Trophoblast cell (in vitro differentiated cells and primary cell): ENCODE measurements at regions not wholly inside any gene's neighbourhood (a gene's known extent, or its start where the extent isn't known, plus 50 kb on each side); places are given as distances from the start of the nearest gene placed in this dataset.

Source experiments
- DNase-seq, 2 donors: peaks; one replicate each; pipeline ENCODE4 v3.0.0-alpha.2; 2016
- H2AFZ ChIP-seq: 2 replicates; pipeline ENCODE4 v1.6.1; 2013; ENCODE audit warnings: low read length, moderate library complexity, mild to moderate bottlenecking; ENCODE audit not compliant: insufficient read depth, poor library complexity
- H2AK5ac ChIP-seq: 2 replicates; pipeline ENCODE4 v1.6.1; 2013; ENCODE audit warnings: mild to moderate bottlenecking, low read length
- H2BK120ac ChIP-seq: 2 replicates; pipeline ENCODE4 v1.6.1; 2013; ENCODE audit warnings: low read length, mild to moderate bottlenecking, moderate library complexity; ENCODE audit not compliant: insufficient read depth, poor library complexity
- H2BK12ac ChIP-seq: 2 replicates; pipeline ENCODE4 v1.6.1; 2013; ENCODE audit warnings: mild to moderate bottlenecking, low read length, moderate library complexity
- H2BK5ac ChIP-seq: 2 replicates; pipeline ENCODE4 v1.6.1; 2013; ENCODE audit warnings: low read length, low read depth, moderate library complexity, mild to moderate bottlenecking; ENCODE audit not compliant: poor library complexity
- H3K14ac ChIP-seq: 2 replicates; pipeline ENCODE4 v1.6.1; 2013; ENCODE audit warnings: mild to moderate bottlenecking, low read length
- H3K18ac ChIP-seq: 2 replicates; pipeline ENCODE4 v1.6.1; 2013; ENCODE audit warnings: mild to moderate bottlenecking, low read length
- H3K23ac ChIP-seq: 2 replicates; pipeline ENCODE4 v1.6.1; 2013; ENCODE audit warnings: low read length
- H3K27ac ChIP-seq: 2 replicates; pipeline ENCODE4 v1.5.1; 2013; ENCODE audit warnings: low read depth, mild to moderate bottlenecking, inconsistent platforms, low read length, moderate library complexity
- H3K27me3 ChIP-seq: 2 replicates; pipeline ENCODE4 v1.6.1; 2013; ENCODE audit warnings: inconsistent platforms, mild to moderate bottlenecking, low read length, moderate library complexity; ENCODE audit not compliant: insufficient read depth
- H3K36me3 ChIP-seq, 2 experiments: 1 replicate in 1 of 2; 2 replicates in 1 of 2; pipeline ENCODE4 v1.6.1; 2013; ENCODE audit warnings: low read length in 2 of 2, mild to moderate bottlenecking in 2 of 2, moderate library complexity in 1 of 2; ENCODE audit not compliant: insufficient read depth in 2 of 2, control insufficient read depth in 1 of 2
- H3K4ac ChIP-seq: 2 replicates; pipeline ENCODE4 v1.6.1; 2013; ENCODE audit warnings: low read depth, mild to moderate bottlenecking, low read length, moderate library complexity
- H3K4me1 ChIP-seq, 2 experiments: 1 replicate in 1 of 2; 2 replicates in 1 of 2; pipeline ENCODE4 v1.6.1; 2013; ENCODE audit warnings: low read length in 2 of 2, mild to moderate bottlenecking in 2 of 2, moderate library complexity in 1 of 2; ENCODE audit not compliant: insufficient read depth in 2 of 2, control insufficient read depth in 1 of 2
- H3K4me2 ChIP-seq: 2 replicates; pipeline ENCODE4 v1.6.1; 2013; ENCODE audit warnings: inconsistent platforms, mild to moderate bottlenecking, low read length, moderate library complexity
- H3K4me3 ChIP-seq: 2 replicates; pipeline ENCODE4 v1.5.1; 2013; ENCODE audit warnings: mild to moderate bottlenecking, low read depth, low read length, inconsistent platforms
- H3K79me1 ChIP-seq: one replicate; pipeline ENCODE4 v1.6.1; 2013; ENCODE audit warnings: low read length
- H3K79me2 ChIP-seq: 2 replicates; pipeline ENCODE4 v1.6.1; 2013; ENCODE audit warnings: low read length, mild to moderate bottlenecking; ENCODE audit not compliant: control insufficient read depth, insufficient read depth, poor library complexity
- H3K9ac ChIP-seq: 2 replicates; pipeline ENCODE4 v1.6.1; 2013; ENCODE audit warnings: mild to moderate bottlenecking, low read length
- H3K9me3 ChIP-seq: 2 replicates; pipeline ENCODE4 v1.6.1; 2013; ENCODE audit warnings: low read depth, mild to moderate bottlenecking, control low read depth, inconsistent platforms, low read length; ENCODE audit not compliant: insufficient read depth
- H4K12ac ChIP-seq: 2 replicates; pipeline ENCODE4 v1.6.1; 2013; ENCODE audit warnings: low read depth, mild to moderate bottlenecking, low read length, moderate library complexity
- H4K8ac ChIP-seq: 2 replicates; pipeline ENCODE4 v1.6.1; 2013; ENCODE audit warnings: low read depth, mild to moderate bottlenecking, low read length, moderate library complexity
- H4K91ac ChIP-seq: one replicate; pipeline ENCODE4 v1.6.1; 2013; ENCODE audit warnings: low read depth, mild to moderate bottlenecking, low read length, moderate library complexity
- WGBS: extraction: QIAGEN DNeasy Blood & Tissue Kit; methylation state at CpG from one replicate; pipeline ENCODE4 v1.1.7; 2013; ENCODE audit warnings: missing lambda C conversion rate; ENCODE audit not compliant: insufficient read length, insufficient coverage; ENCODE audit errors: extremely low coverage; 5-methylcytosine and 5-hydroxymethylcytosine counted together

- Histone ChIP-seq H3K14ac (no peak overlapping the region), H4K12ac (no peak overlapping the region)
- no CpG with 5 or more reads among the region's 4 CpGs for WGBS
These were observed 129.5 kb upstream of the PRNP start for GRCh38 chr20:4556781-4557180.

DNA sequence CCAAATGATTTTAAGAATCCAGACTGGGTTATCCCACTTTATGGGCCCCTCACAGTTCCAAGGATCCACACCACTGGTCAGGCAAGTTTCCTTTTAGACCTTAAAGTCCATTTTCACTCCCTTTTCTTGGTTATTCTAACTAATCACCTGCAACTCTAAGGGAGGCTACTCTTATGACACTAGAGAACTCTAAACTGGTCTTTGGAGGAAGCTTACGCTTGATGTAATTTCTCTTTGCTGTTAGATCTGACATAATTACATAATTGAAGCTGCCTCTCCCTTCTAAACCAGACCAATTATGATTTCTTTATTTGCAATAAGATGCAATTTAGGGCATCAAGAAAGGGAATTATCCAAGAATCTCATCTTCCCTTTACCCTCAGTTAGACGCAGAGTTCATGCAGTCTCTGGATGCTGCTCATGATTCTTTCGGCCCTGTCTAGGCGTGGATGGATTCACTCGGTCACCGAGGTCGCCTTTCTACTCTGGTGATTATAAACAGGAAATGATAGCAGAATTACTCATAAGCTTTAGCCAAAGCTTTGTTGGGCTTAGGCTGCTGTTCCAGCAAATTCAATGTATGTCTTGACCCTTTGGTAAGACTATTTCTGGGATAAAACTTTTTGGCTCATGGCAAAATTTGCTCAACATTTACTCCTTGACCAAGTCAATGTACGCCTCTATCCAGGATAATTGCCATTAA is 130.9 kb upstream of the PRNP start:
- Histone ChIP-seq H4K8ac (no peak overlapping the region), H3K79me2 (no peaks in the 10 kb centered on the region), H3K4ac (no peak overlapping the region), H3K4me1 (no peaks in the 10 kb centered on the region), H3K27me3 (no peaks in the 10 kb centered on the region), H3K4me2 (no peak overlapping the region), H3K36me3 (no peaks in the 10 kb centered on the region), H4K91ac (no peak overlapping the region), H3K79me1 (no peaks in the 10 kb centered on the region), H2AK5ac (no peak overlapping the region), H3K18ac (no peak overlapping the region), H2AFZ (no peak overlapping the region), H3K9me3 (no peaks in the 10 kb centered on the region), H2BK5ac (no peak overlapping the region), H2BK12ac (no peak overlapping the region), H3K9ac (no peak overlapping the region), H3K27ac (no peak overlapping the region), H3K23ac (no peak overlapping the region), H3K4me3 (no peak overlapping the region), H2BK120ac (no peak overlapping the region), H4K12ac (no peak overlapping the region), H3K14ac (no peak overlapping the region)
- DNase-seq: no peak
- no CpG with 5 or more reads among the region's 8 CpGs for WGBS

More at GRCh38 chr20:4556781-4557180, 129.5 kb upstream of the PRNP start:
- Histone ChIP-seq H2BK12ac (no peak overlapping the region), H3K18ac (no peak overlapping the region), H2AFZ (no peak overlapping the region), H3K79me2 (no peaks in the 10 kb centered on the region), H3K23ac (no peak overlapping the region), H3K9ac (no peak overlapping the region), H3K27me3 (no peaks in the 10 kb centered on the region), H3K4me2 (no peak overlapping the region), H3K4me3 (no peak overlapping the region), H3K4ac (no peak overlapping the region), H4K8ac (no peak overlapping the region), H3K4me1 (no peaks in the 10 kb centered on the region), H2BK120ac (no peak overlapping the region), H2BK5ac (no peak overlapping the region), H3K27ac (no peak overlapping the region), H3K36me3 (no peaks in the 10 kb centered on the region), H3K9me3 (no peaks in the 10 kb centered on the region), H3K79me1 (no peaks in the 10 kb centered on the region), H4K91ac (no peak overlapping the region), H2AK5ac (no peak overlapping the region)
- DNase-seq: no peak

GRCh38 chr20:4554346-4554745 is 131.9 kb upstream of the PRNP start:
- H3K4me3 ChIP-seq: no peak overlapping the region
- no peak overlapping the region for H2BK12ac ChIP-seq
- H3K79me1 ChIP-seq: no peaks in the 10 kb centered on the region

GRCh38 chr20:4552075-4552640 is 134.1 kb upstream of the PRNP start:
- H2BK5ac ChIP-seq: no peak overlapping the region
- H3K9ac ChIP-seq: no peak overlapping the region
- no peaks in the 10 kb centered on the region for H3K4me1 ChIP-seq
- no peaks in the 10 kb centered on the region for H3K36me3 ChIP-seq
- H3K4ac ChIP-seq: no peak overlapping the region
- DNase-seq: no peak
- H2AK5ac ChIP-seq: no peak overlapping the region
- H2AFZ ChIP-seq: no peak overlapping the region
- no peak overlapping the region for H2BK120ac ChIP-seq
- H3K27me3 ChIP-seq: no peaks in the 10 kb centered on the region
- H2BK12ac ChIP-seq: no peak overlapping the region
- H3K79me1 ChIP-seq: no peaks in the 10 kb centered on the region
- no peaks in the 10 kb centered on the region for H3K9me3 ChIP-seq
- H3K4me2 ChIP-seq: no peak overlapping the region
- no CpG with 5 or more reads among the region's 1 CpG for WGBS
- no peak overlapping the region for H3K14ac ChIP-seq
- no peak overlapping the region for H3K23ac ChIP-seq
- no peak overlapping the region for H4K12ac ChIP-seq
- no peak overlapping the region for H4K8ac ChIP-seq
- no peak overlapping the region for H3K4me3 ChIP-seq
- H3K18ac ChIP-seq: no peak overlapping the region
- no peak overlapping the region for H3K27ac ChIP-seq
- no peak overlapping the region for H4K91ac ChIP-seq
- H3K79me2 ChIP-seq: no peaks in the 10 kb centered on the region

More at GRCh38 chr20:4554346-4554745, 131.9 kb upstream of the PRNP start:
- Histone ChIP-seq H2BK120ac (no peak overlapping the region), H3K4ac (no peak overlapping the region), H4K12ac (no peak overlapping the region), H3K9ac (no peak overlapping the region), H4K91ac (no peak overlapping the region), H3K18ac (no peak overlapping the region), H3K4me2 (no peak overlapping the region), H3K9me3 (no peaks in the 10 kb centered on the region), H3K27ac (no peak overlapping the region), H3K14ac (no peak overlapping the region), H3K4me1 (no peaks in the 10 kb centered on the region), H3K36me3 (no peaks in the 10 kb centered on the region), H2AK5ac (no peak overlapping the region), H3K23ac (no peak overlapping the region), H2BK5ac (no peak overlapping the region), H2AFZ (no peak overlapping the region), H3K27me3 (no peaks in the 10 kb centered on the region), H4K8ac (no peak overlapping the region), H3K79me2 (no peaks in the 10 kb centered on the region)
- WGBS: no CpG with 5 or more reads among the region's 6 CpGs
- no peak for DNase-seq
